GM23338 (cell line): ENCODE measurements at regions not wholly inside any gene's neighbourhood (a gene's known extent, or its start where the extent isn't known, plus 50 kb on each side); places are given as distances from the start of the nearest gene placed in this dataset.

Experiments
- ATAC-seq: fragments of 200-7000 bp; cut with Tn5 transposase; 3 replicates; pipeline ENCODE4 v1.9.1; 2020
- DNase-seq: peaks from one replicate; pipeline ENCODE4 v3.0.0-alpha.2; 2015; ENCODE audit warnings: low spot score
- H2AFZ ChIP-seq: fragments of 200-600 bp; sonication (generic); 2 replicates; pipeline ENCODE4 v1.8.0; 2016; ENCODE audit warnings: antibody characterized with exemption, mild to moderate bottlenecking, moderate library complexity
- H3F3A ChIP-seq: fragments of 200-600 bp; sonication (generic); replicated peaks from 2 replicates; pipeline ENCODE4 v1.8.0; 2017; ENCODE audit warnings: antibody characterized with exemption, mixed run types, low read depth
- H3K27ac ChIP-seq: fragments of 200-600 bp; sonication (generic); 2 replicates; pipeline ENCODE4 v1.6.1; 2016; ENCODE audit warnings: low read depth
- H3K27me3 ChIP-seq: fragments of 200-600 bp; sonication (generic); 2 replicates; pipeline ENCODE4 v1.8.0; 2016; ENCODE audit warnings: mild to moderate bottlenecking, mixed run types, moderate library complexity; ENCODE audit not compliant: insufficient read depth
- H3K36me3 ChIP-seq: fragments of 200-600 bp; sonication (generic); 2 replicates; pipeline ENCODE4 v1.8.0; 2016; ENCODE audit warnings: mild to moderate bottlenecking; ENCODE audit not compliant: insufficient read depth
- H3K4me1 ChIP-seq: fragments of 200-600 bp; sonication (generic); 2 replicates; pipeline ENCODE4 v1.8.0; 2016; ENCODE audit warnings: mild to moderate bottlenecking, moderate library complexity; ENCODE audit not compliant: insufficient read depth
- H3K4me2 ChIP-seq: fragments of 200-600 bp; sonication (generic); 2 replicates; pipeline ENCODE4 v1.7.1; 2017; ENCODE audit warnings: mixed run types
- H3K4me3 ChIP-seq: fragments of 200-600 bp; sonication (generic); 2 replicates; pipeline ENCODE4 v1.6.1; 2016; ENCODE audit warnings: mixed run types
- H3K79me2 ChIP-seq: fragments of 200-600 bp; sonication (generic); replicated peaks from 2 replicates; pipeline ENCODE4 v1.8.0; 2017; ENCODE audit warnings: mild to moderate bottlenecking; ENCODE audit not compliant: insufficient read depth
- H3K9me2 ChIP-seq: fragments of 200-600 bp; sonication (generic); 2 replicates; pipeline ENCODE4 v1.8.0; 2017; ENCODE audit not compliant: insufficient read depth
- H4K20me1 ChIP-seq: fragments of 200-600 bp; sonication (generic); replicated peaks from 2 replicates; pipeline ENCODE4 v1.8.0; 2017; ENCODE audit warnings: mild to moderate bottlenecking; ENCODE audit not compliant: insufficient read depth
- H3K27ac Mint-ChIP-seq: 2 replicates; pipeline ENCODE4 v1.8.0; 2020; ENCODE audit warnings: inconsistent platforms, mild to moderate bottlenecking, moderate library complexity, mixed read lengths
- H3K27me3 Mint-ChIP-seq: 3 replicates; pipeline ENCODE4 v1.8.0; 2022; ENCODE audit warnings: low read depth, mild to moderate bottlenecking, moderate library complexity, mixed read lengths, inconsistent platforms; ENCODE audit not compliant: insufficient read depth, poor library complexity
- H3K36me3 Mint-ChIP-seq: 3 replicates; pipeline ENCODE4 v1.8.0; 2021; ENCODE audit warnings: low read depth, mild to moderate bottlenecking, inconsistent platforms, moderate library complexity, mixed read lengths
- H3K4me1 Mint-ChIP-seq: 3 replicates; pipeline ENCODE4 v1.8.0; 2020; ENCODE audit warnings: mild to moderate bottlenecking, inconsistent platforms, mixed read lengths
- H3K4me3 Mint-ChIP-seq: 3 replicates; pipeline ENCODE4 v1.8.0; 2021; ENCODE audit warnings: moderate library complexity, mild to moderate bottlenecking, inconsistent platforms, mixed read lengths
- H3K9me3 Mint-ChIP-seq: 3 replicates; pipeline ENCODE4 v1.8.0; 2020; ENCODE audit warnings: moderate library complexity, mild to moderate bottlenecking, inconsistent platforms, mixed read lengths
- CREB1 ChIP-seq: fragments of 250-450 bp; sonication (Bioruptor Pico); IDR thresholded peaks from 2 replicates; pipeline ENCODE4 v1.5.0; 2020; ENCODE audit warnings: low read depth, mild to moderate bottlenecking, moderate library complexity
- EZH2phosphoT487 ChIP-seq: fragments of 200-600 bp; sonication (generic); IDR thresholded peaks from one replicate; pipeline ENCODE4 v1.8.1; 2018; ENCODE audit warnings: antibody characterized with exemption; ENCODE audit not compliant: unreplicated experiment
- JUNB ChIP-seq: IDR thresholded peaks from one replicate; pipeline ENCODE4 v1.6.1; 2016; ENCODE audit warnings: antibody characterized with exemption; ENCODE audit not compliant: unreplicated experiment
- NANOG ChIP-seq: IDR thresholded peaks from 2 replicates; pipeline ENCODE4 v1.6.1; 2016; ENCODE audit warnings: antibody characterized with exemption, borderline replicate concordance
- POLR2AphosphoS5 ChIP-seq: IDR thresholded peaks from 2 replicates; pipeline ENCODE4 v1.6.1; 2016; ENCODE audit warnings: antibody characterized with exemption, low read depth
- STAT1 ChIP-seq: IDR thresholded peaks from one replicate; pipeline ENCODE4 v1.6.1; 2016; ENCODE audit warnings: antibody characterized with exemption; ENCODE audit not compliant: unreplicated experiment
- ZNF114 ChIP-seq: fragments of 250-450 bp; sonication (Bioruptor Pico); IDR thresholded peaks from 2 replicates; pipeline ENCODE4 v1.5.0; 2020; ENCODE audit warnings: mild to moderate bottlenecking, moderate library complexity
- ZNF331 ChIP-seq: fragments of 250-450 bp; sonication (Bioruptor Pico); IDR thresholded peaks from 2 replicates; pipeline ENCODE4 v1.5.0; 2020; ENCODE audit warnings: low read depth, mild to moderate bottlenecking, moderate library complexity
- TF ChIP-seq, protein P1 (sequence below): IDR thresholded peaks from one replicate; pipeline ENCODE4 v1.6.1; 2018; ENCODE audit warnings: antibody characterized with exemption; ENCODE audit not compliant: unreplicated experiment
- TF ChIP-seq, protein P2 (sequence below): fragments of 250-450 bp; sonication (Bioruptor Pico); IDR thresholded peaks from 2 replicates; pipeline ENCODE4 v1.5.0; 2020; ENCODE audit warnings: mild to moderate bottlenecking, moderate library complexity

DNA sequence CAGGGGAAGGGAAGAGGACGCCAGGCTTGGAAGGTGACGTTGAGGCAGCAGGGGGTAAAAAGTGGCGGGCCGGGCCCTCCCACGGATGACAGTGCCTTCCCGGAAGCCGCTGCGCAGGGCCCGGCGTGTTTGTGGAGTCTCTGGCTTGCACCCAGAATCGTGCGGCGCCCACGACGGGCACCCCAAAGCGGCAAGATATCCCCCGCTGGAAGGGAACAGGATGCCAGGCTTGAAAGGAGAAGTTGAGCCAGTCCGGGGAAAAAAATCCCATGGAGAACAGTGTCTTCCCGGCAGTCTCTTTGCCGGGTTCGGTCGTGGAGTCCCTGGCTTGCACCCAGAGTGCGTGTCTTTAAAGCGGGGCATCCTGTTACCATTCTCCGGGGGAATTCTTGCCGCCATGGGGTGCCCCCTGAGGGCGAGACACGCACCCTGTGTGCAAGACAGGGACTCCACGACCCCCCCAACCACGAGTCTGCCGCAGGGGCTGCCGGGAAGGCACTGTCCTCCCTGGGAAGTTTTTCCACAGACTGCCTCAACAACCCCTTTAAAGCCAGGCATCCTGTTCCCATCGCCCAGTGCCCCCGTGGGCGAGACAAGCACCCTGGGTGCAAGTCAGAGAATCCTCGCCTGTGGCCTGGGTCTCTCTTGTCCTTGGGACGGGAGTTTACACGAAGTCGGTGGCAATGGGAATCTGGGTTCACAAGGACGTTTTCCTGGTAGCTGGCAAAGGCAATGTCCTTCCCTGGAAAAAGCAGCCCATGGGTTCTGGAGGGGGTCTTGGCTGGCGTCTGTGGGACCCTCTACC, 156.1 kb upstream of the ALG10B start:
- Histone ChIP-seq H4K20me1 (no peaks in the 10 kb centered on the region), H3K79me2 (no peaks in the 10 kb centered on the region), H3K4me2 (no peak overlapping the region), H2AFZ (no peak overlapping the region), H3F3A (no peaks in the 10 kb centered on the region), H3K27me3 (no peaks in the 10 kb centered on the region), H3K36me3 (no peaks in the 10 kb centered on the region), H3K4me3 (no peak overlapping the region), H3K4me1 (no peaks in the 10 kb centered on the region), H3K9me2 (no peaks in the 10 kb centered on the region), H3K27ac (no peak overlapping the region)
- peaks cover 95% of the 10 kb centered on the region for H3K9me3 Mint-ChIP-seq
- no peak for TF ChIP-seq NANOG
- TF ChIP-seq, protein P1, sequence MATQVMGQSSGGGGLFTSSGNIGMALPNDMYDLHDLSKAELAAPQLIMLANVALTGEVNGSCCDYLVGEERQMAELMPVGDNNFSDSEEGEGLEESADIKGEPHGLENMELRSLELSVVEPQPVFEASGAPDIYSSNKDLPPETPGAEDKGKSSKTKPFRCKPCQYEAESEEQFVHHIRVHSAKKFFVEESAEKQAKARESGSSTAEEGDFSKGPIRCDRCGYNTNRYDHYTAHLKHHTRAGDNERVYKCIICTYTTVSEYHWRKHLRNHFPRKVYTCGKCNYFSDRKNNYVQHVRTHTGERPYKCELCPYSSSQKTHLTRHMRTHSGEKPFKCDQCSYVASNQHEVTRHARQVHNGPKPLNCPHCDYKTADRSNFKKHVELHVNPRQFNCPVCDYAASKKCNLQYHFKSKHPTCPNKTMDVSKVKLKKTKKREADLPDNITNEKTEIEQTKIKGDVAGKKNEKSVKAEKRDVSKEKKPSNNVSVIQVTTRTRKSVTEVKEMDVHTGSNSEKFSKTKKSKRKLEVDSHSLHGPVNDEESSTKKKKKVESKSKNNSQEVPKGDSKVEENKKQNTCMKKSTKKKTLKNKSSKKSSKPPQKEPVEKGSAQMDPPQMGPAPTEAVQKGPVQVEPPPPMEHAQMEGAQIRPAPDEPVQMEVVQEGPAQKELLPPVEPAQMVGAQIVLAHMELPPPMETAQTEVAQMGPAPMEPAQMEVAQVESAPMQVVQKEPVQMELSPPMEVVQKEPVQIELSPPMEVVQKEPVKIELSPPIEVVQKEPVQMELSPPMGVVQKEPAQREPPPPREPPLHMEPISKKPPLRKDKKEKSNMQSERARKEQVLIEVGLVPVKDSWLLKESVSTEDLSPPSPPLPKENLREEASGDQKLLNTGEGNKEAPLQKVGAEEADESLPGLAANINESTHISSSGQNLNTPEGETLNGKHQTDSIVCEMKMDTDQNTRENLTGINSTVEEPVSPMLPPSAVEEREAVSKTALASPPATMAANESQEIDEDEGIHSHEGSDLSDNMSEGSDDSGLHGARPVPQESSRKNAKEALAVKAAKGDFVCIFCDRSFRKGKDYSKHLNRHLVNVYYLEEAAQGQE = no peak
- TF ChIP-seq POLR2AphosphoS5 = no peak
- TF ChIP-seq CREB1 (CRISPR knock-in tag) = no peak
- no peak for TF ChIP-seq ZNF331 (CRISPR knock-in tag)
- TF ChIP-seq STAT1 = no peak
- TF ChIP-seq EZH2phosphoT487 = no peak
- TF ChIP-seq, protein P2, sequence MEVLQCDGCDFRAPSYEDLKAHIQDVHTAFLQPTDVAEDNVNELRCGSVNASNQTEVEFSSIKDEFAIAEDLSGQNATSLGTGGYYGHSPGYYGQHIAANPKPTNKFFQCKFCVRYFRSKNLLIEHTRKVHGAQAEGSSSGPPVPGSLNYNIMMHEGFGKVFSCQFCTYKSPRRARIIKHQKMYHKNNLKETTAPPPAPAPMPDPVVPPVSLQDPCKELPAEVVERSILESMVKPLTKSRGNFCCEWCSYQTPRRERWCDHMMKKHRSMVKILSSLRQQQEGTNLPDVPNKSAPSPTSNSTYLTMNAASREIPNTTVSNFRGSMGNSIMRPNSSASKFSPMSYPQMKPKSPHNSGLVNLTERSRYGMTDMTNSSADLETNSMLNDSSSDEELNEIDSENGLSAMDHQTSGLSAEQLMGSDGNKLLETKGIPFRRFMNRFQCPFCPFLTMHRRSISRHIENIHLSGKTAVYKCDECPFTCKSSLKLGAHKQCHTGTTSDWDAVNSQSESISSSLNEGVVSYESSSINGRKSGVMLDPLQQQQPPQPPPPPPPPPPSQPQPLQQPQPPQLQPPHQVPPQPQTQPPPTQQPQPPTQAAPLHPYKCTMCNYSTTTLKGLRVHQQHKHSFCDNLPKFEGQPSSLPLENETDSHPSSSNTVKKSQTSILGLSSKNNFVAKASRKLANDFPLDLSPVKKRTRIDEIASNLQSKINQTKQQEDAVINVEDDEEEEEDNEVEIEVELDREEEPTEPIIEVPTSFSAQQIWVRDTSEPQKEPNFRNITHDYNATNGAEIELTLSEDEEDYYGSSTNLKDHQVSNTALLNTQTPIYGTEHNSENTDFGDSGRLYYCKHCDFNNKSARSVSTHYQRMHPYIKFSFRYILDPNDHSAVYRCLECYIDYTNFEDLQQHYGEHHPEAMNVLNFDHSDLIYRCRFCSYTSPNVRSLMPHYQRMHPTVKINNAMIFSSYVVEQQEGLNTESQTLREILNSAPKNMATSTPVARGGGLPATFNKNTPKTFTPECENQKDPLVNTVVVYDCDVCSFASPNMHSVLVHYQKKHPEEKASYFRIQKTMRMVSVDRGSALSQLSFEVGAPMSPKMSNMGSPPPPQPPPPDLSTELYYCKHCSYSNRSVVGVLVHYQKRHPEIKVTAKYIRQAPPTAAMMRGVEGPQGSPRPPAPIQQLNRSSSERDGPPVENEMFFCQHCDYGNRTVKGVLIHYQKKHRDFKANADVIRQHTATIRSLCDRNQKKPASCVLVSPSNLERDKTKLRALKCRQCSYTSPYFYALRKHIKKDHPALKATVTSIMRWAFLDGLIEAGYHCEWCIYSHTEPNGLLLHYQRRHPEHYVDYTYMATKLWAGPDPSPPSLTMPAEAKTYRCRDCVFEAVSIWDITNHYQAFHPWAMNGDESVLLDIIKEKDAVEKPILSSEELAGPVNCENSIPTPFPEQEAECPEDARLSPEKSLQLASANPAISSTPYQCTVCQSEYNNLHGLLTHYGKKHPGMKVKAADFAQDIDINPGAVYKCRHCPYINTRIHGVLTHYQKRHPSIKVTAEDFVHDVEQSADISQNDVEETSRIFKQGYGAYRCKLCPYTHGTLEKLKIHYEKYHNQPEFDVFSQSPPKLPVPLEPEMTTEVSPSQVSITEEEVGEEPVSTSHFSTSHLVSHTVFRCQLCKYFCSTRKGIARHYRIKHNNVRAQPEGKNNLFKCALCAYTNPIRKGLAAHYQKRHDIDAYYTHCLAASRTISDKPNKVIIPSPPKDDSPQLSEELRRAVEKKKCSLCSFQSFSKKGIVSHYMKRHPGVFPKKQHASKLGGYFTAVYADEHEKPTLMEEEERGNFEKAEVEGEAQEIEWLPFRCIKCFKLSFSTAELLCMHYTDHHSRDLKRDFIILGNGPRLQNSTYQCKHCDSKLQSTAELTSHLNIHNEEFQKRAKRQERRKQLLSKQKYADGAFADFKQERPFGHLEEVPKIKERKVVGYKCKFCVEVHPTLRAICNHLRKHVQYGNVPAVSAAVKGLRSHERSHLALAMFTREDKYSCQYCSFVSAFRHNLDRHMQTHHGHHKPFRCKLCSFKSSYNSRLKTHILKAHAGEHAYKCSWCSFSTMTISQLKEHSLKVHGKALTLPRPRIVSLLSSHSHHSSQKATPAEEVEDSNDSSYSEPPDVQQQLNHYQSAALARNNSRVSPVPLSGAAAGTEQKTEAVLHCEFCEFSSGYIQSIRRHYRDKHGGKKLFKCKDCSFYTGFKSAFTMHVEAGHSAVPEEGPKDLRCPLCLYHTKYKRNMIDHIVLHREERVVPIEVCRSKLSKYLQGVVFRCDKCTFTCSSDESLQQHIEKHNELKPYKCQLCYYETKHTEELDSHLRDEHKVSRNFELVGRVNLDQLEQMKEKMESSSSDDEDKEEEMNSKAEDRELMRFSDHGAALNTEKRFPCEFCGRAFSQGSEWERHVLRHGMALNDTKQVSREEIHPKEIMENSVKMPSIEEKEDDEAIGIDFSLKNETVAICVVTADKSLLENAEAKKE = no peak
- no peak for TF ChIP-seq ZNF114 (CRISPR knock-in tag)
- TF ChIP-seq JUNB = no peak
- H3K4me3 Mint-ChIP-seq = no peak overlapping the region
- peaks cover 30% of the 10 kb centered on the region for H3K36me3 Mint-ChIP-seq
- H3K4me1 Mint-ChIP-seq = no peaks in the 10 kb centered on the region
- no peak overlapping the region for H3K27ac Mint-ChIP-seq
- H3K27me3 Mint-ChIP-seq = peaks cover 6% of the 10 kb centered on the region
- DNase-seq (no peak), ATAC-seq (no peak)
